Left forelimb (tissue), 1 donor: ENCODE measurements at regions not wholly inside any gene's neighbourhood (a gene's known extent, or its start where the extent isn't known, plus 50 kb on each side); places are given as distances from the start of the nearest gene placed in this dataset.

Source experiments
- DNase-seq: peaks from one replicate; pipeline ENCODE4 v3.0.0-alpha.2; 2018; ENCODE audit warnings: low spot score

GRCh38 chr3:44092497-44092896 is 149.2 kb upstream of the TOPAZ1 start:
- no peak for DNase-seq

GRCh38 chr3:44093531-44093930 is 148.2 kb upstream of the TOPAZ1 start:
- DNase-seq, result no peak

GRCh38 chr3:44098656-44099415 is 142.8 kb upstream of the TOPAZ1 start:
- no peak for DNase-seq

GRCh38 chr3:44099566-44100297 is 142.0 kb upstream of the TOPAZ1 start:
- DNase-seq, result no peak

- DNase-seq, result no peak
These were observed 141.4 kb upstream of the TOPAZ1 start for GRCh38 chr3:44100298-44100695.

- no peak for DNase-seq
These were observed 137.6 kb upstream of the TOPAZ1 start for GRCh38 chr3:44104043-44104442.

GRCh38 chr3:44104668-44105321 is 136.9 kb upstream of the TOPAZ1 start:
- DNase-seq, result no peak

GRCh38 chr3:44105571-44105970 is 136.1 kb upstream of the TOPAZ1 start:
- no peak for DNase-seq

- DNase-seq, result no peak
These were observed 134.9 kb upstream of the TOPAZ1 start for GRCh38 chr3:44106756-44107155.

GRCh38 chr3:44108481-44108880 is 133.2 kb upstream of the TOPAZ1 start:
- DNase-seq, result no peak

- DNase-seq, result no peak
These were observed 131.8 kb upstream of the TOPAZ1 start for GRCh38 chr3:44109771-44110361.

- no peak for DNase-seq
These were observed 131.0 kb upstream of the TOPAZ1 start for GRCh38 chr3:44110648-44111047.

GRCh38 chr3:44111482-44111881 is 130.2 kb upstream of the TOPAZ1 start:
- DNase-seq, result no peak

- no peak for DNase-seq
These were observed 127.5 kb upstream of the TOPAZ1 start for GRCh38 chr3:44114142-44114541.

- no peak for DNase-seq
These were observed 124.4 kb upstream of the TOPAZ1 start for GRCh38 chr3:44117239-44117638.

- DNase-seq, result no peak
These were observed 124.0 kb upstream of the TOPAZ1 start for GRCh38 chr3:44117736-44118135.

GRCh38 chr3:44120721-44121582 is 120.7 kb upstream of the TOPAZ1 start:
- DNase-seq, result no peak

- no peak for DNase-seq
These were observed 116.4 kb upstream of the TOPAZ1 start for GRCh38 chr3:44125246-44125645.

- no peak for DNase-seq
These were observed 115.8 kb upstream of the TOPAZ1 start for GRCh38 chr3:44125882-44126281.

- DNase-seq, result no peak
These were observed 113.5 kb upstream of the TOPAZ1 start for GRCh38 chr3:44128057-44128775.

GRCh38 chr3:44130249-44130648 is 111.4 kb upstream of the TOPAZ1 start:
- no peak for DNase-seq
